ENCODE measurements at regions not wholly inside any gene's neighbourhood (a gene's known extent, or its start where the extent isn't known, plus 50 kb on each side); places are given as distances from the start of the nearest gene placed in this dataset.

DNA sequence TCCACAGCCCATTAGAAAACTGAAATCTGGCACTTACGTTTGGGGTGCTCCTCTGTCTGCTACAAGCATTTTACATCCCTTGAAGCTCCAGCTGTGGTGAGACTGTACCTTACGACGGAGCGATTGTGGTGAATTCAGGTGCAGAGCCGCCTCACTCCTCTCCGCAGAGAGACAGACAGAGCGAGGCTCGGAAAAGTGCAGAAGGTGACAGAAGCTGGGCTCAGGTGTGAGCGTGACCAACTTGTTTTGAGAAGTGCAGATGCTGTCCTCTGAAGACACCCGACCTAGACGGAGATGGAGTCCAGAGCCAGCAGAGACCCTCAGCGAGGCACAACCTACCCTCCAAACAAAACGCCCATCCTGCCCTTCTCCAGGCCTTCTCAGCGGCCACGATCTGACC lies 196.5 kb downstream of the MED10 start:
- H3K36me3 Mint-ChIP-seq, result no peaks in the 10 kb centered on the region
- DNase-seq, result no peak
- ATAC-seq, result no peak
- intact Hi-C loops (cut with micrococcal nuclease), result no loop called here
- H3K9me3 ChIP-seq (ENCODE audit: control insufficient read depth in 2 of 3, low read length in 3 of 3), result no peaks in the 10 kb centered on the region
- CTCF ChIA-PET, result no interaction called here
- H3K27ac Mint-ChIP-seq, result no peak overlapping the region
- no peak overlapping the region for H3K4me3 Mint-ChIP-seq
- no peaks in the 10 kb centered on the region for H3K27me3 ChIP-seq (ENCODE audit: control insufficient read depth in 2 of 2, insufficient read depth in 2 of 2, low read length in 2 of 2)
- H3K9me3 Mint-ChIP-seq, result peaks cover 0 to 7% (median 0%) of the 10 kb centered on the region in 11 donors
- no peaks in the 10 kb centered on the region for H3K36me3 ChIP-seq (ENCODE audit: control insufficient read depth in 2 of 3, insufficient read depth in 3 of 3, low read length in 3 of 3)
- peaks cover 0 to 3% (median 0%) of the 10 kb centered on the region in 7 donors for H3K4me1 Mint-ChIP-seq
- POLR2A ChIA-PET, result no interaction called here
- peaks cover 0 to 25% (median 14%) of the 10 kb centered on the region in 5 donors for H3K27me3 Mint-ChIP-seq
- H3K4me1 ChIP-seq (ENCODE audit: control insufficient read depth in 2 of 2, insufficient read depth in 2 of 2, low read length in 2 of 2), result no peaks in the 10 kb centered on the region
- no peak overlapping the region for H3K27ac ChIP-seq (ENCODE audit: low read depth, low read length)
- H3K4me3 ChIP-seq (ENCODE audit: low read length), result no peak overlapping the region

DNA sequence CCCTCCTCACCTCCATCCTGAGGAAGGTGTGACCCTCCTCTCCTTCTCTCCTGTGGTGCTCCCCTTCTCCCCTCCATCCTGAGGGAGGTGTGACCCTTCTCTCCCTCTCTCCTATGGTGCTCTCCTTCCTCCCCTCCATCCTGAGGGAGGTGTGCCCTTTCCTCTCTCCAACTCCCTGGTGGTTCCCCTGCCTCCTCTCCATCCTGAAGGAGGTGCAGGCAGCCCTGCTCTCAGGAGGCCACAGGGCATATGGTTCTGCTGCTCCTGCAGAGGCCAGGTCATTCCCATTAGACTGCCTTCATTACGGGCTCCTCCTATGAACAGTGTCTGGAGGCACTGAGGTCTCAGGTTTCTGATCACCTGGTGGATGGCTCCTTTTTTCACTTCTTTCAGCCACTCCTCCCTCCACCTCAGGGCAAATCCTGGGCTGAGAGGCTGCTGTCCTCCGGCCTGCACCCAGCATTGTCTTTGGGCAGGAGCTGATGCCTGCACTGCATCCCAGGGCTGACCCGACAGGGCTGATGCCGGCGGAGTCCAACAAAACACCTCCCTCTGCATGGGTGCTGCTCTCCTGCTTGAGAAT lies 197.1 kb downstream of the MED10 start:
- Histone ChIP-seq H3K27me3 (ENCODE audit: control insufficient read depth in 2 of 2, insufficient read depth in 2 of 2, low read length in 2 of 2) (no peaks in the 10 kb centered on the region), H3K36me3 (ENCODE audit: control insufficient read depth in 2 of 3, insufficient read depth in 3 of 3, low read length in 3 of 3) (no peaks in the 10 kb centered on the region), H3K9me3 (ENCODE audit: control insufficient read depth in 2 of 3, low read length in 3 of 3) (no peaks in the 10 kb centered on the region), H3K4me1 (ENCODE audit: control insufficient read depth in 2 of 2, insufficient read depth in 2 of 2, low read length in 2 of 2) (no peaks in the 10 kb centered on the region), H3K4me3 (ENCODE audit: low read length) (no peak overlapping the region), H3K27ac (ENCODE audit: low read depth, low read length) (no peak overlapping the region)
- no peak for ATAC-seq
- no peak for DNase-seq
- H3K4me3 Mint-ChIP-seq, result no peak overlapping the region
- CTCF ChIA-PET, result no interaction called here
- peaks cover 0 to 7% (median 0%) of the 10 kb centered on the region in 11 donors for H3K9me3 Mint-ChIP-seq
- H3K36me3 Mint-ChIP-seq, result no peaks in the 10 kb centered on the region
- intact Hi-C loops (cut with micrococcal nuclease), result no loop called here
- POLR2A ChIA-PET, result no interaction called here
- peak overlapping the region in 1 of 9 donors; percentile 40 for H3K27ac Mint-ChIP-seq
- H3K27me3 Mint-ChIP-seq, result peaks cover 0 to 25% (median 14%) of the 10 kb centered on the region in 5 donors
- H3K4me1 Mint-ChIP-seq, result peaks cover 0 to 3% (median 0%) of the 10 kb centered on the region in 7 donors

DNA sequence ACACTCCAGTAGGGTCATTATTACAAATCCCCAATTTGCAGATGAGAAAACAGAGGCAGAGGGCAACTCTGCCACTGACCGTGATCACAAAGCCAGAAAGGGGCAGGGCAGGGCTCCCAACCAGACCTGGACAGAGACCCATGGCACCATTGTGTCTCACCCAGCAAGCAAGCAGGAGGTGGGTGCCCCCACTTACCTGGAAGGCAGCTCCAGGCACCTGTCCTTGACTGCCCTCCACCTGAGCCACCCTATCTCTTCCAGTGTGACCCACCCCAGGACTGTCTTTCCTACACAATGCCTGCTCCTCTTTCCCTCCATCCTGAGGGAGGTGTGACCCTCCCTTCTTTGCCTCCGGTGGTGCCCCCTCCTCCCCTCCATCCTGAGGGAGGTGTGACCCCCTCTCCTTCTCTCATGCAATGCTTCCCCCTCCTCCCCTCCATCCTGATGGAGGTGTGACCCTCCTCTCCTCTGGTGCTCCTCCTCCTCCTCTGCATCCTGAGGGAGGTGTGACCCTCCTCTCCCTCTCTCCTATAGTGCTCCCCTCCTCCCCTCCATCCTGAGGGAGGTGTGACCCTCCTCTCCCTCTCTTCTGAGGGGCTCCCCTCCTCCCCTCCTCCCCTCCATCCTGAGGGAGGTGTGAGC lies 198.0 kb downstream of the MED10 start:
- Histone ChIP-seq H3K36me3 (ENCODE audit: control insufficient read depth in 2 of 3, insufficient read depth in 3 of 3, low read length in 3 of 3) (no peaks in the 10 kb centered on the region), H3K9me3 (ENCODE audit: control insufficient read depth in 2 of 3, low read length in 3 of 3) (no peaks in the 10 kb centered on the region), H3K27me3 (ENCODE audit: control insufficient read depth in 2 of 2, insufficient read depth in 2 of 2, low read length in 2 of 2) (no peaks in the 10 kb centered on the region), H3K27ac (ENCODE audit: low read depth, low read length) (no peak overlapping the region), H3K4me3 (ENCODE audit: low read length) (no peak overlapping the region), H3K4me1 (ENCODE audit: control insufficient read depth in 2 of 2, insufficient read depth in 2 of 2, low read length in 2 of 2) (no peaks in the 10 kb centered on the region)
- Mint-ChIP-seq H3K27me3 (peaks cover 0 to 30% (median 14%) of the 10 kb centered on the region in 5 donors), H3K4me1 (peaks cover 0 to 3% (median 0%) of the 10 kb centered on the region in 7 donors), H3K9me3 (peaks cover 0 to 5% (median 0%) of the 10 kb centered on the region in 11 donors), H3K27ac (no peak overlapping the region), H3K4me3 (no peak overlapping the region), H3K36me3 (no peaks in the 10 kb centered on the region)
- ChIA-PET CTCF (no interaction called here), POLR2A (no interaction called here)
- intact Hi-C loops (cut with micrococcal nuclease), result no loop called here
- ATAC-seq, result no peak
- no peak for DNase-seq

DNA sequence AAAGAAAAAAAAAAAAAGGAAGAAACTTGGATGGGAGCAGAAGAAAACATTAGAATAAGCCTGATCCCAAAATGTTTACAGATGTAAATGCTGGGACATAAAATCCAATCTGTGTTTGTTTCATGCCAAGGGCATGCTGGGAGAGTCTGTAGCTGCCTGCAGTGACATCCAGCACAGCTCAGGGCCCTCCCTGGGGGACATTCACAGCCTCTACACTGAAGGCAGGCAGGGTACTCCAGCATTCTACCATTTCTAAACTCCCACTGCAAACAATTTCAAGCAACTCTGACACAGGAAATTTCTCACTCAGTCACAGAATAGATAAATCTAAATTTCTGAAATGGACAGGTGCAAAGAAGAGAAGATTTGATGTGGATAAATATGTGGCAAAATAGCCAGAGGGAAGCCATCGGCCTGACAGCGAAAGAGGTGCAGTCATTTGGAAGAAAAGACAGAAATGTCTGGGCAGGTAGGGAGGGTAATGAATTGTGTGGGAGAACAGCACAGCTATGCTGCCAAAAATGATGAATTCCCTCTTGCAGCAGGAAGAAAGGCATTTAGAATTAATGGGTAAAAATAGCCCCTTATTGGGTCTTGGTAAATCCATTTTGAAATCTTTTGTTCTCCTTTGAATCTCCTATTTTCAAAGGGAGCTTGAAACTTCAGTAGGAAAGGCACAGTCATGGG lies 199.4 kb downstream of the MED10 start:
- DNase-seq, result no peak
- H3K27ac Mint-ChIP-seq, result no peak overlapping the region
- intact Hi-C loops (cut with micrococcal nuclease), result no loop called here
- peaks cover 0 to 24% (median 14%) of the 10 kb centered on the region in 5 donors for H3K27me3 Mint-ChIP-seq
- peaks cover 0 to 4% (median 0%) of the 10 kb centered on the region in 11 donors for H3K9me3 Mint-ChIP-seq
- no peaks in the 10 kb centered on the region for H3K36me3 Mint-ChIP-seq
- peaks cover 0 to 3% (median 0%) of the 10 kb centered on the region in 7 donors for H3K4me1 Mint-ChIP-seq
- CTCF ChIA-PET, result no interaction called here
- no peaks in the 10 kb centered on the region for H3K4me1 ChIP-seq (ENCODE audit: control insufficient read depth in 2 of 2, insufficient read depth in 2 of 2, low read length in 2 of 2)
- no peak overlapping the region for H3K4me3 Mint-ChIP-seq
- no peaks in the 10 kb centered on the region for H3K36me3 ChIP-seq (ENCODE audit: control insufficient read depth in 2 of 3, insufficient read depth in 3 of 3, low read length in 3 of 3)
- H3K9me3 ChIP-seq (ENCODE audit: control insufficient read depth in 2 of 3, low read length in 3 of 3), result no peaks in the 10 kb centered on the region
- H3K4me3 ChIP-seq (ENCODE audit: low read length), result no peak overlapping the region
- no peak overlapping the region for H3K27ac ChIP-seq (ENCODE audit: low read depth, low read length)
- no peak for ATAC-seq
- no peaks in the 10 kb centered on the region for H3K27me3 ChIP-seq (ENCODE audit: control insufficient read depth in 2 of 2, insufficient read depth in 2 of 2, low read length in 2 of 2)
- POLR2A ChIA-PET, result no interaction called here

DNA sequence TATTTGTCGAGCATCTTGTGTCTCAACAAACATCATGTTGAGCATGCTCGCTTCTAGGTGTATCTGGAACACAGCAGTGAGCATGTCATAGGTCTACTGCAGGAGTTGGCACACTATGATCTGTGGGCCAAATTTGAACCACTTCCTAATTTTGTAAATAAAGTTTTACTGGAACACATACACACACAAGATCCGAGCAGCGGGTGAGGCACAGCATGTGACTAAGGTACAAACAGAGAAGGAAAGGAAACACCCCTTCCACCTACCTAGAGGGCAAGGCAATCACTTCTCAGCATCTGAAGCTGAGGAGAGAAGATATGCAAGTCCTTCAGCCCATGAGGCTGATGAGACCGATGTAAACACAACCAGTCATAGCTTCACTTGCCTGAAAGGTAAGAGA lies 200.4 kb downstream of the MED10 start:
- Mint-ChIP-seq H3K36me3 (no peaks in the 10 kb centered on the region), H3K27me3 (peaks cover 0 to 24% (median 14%) of the 10 kb centered on the region in 5 donors), H3K9me3 (peaks cover 0 to 4% (median 0%) of the 10 kb centered on the region in 11 donors), H3K27ac (no peak overlapping the region), H3K4me1 (peaks cover 0 to 3% (median 0%) of the 10 kb centered on the region in 7 donors), H3K4me3 (no peak overlapping the region)
- intact Hi-C loops (cut with micrococcal nuclease), result no loop called here
- Histone ChIP-seq H3K4me3 (ENCODE audit: low read length) (no peak overlapping the region), H3K27ac (ENCODE audit: low read depth, low read length) (no peak overlapping the region), H3K36me3 (ENCODE audit: control insufficient read depth in 2 of 3, insufficient read depth in 3 of 3, low read length in 3 of 3) (no peaks in the 10 kb centered on the region), H3K27me3 (ENCODE audit: control insufficient read depth in 2 of 2, insufficient read depth in 2 of 2, low read length in 2 of 2) (no peaks in the 10 kb centered on the region), H3K9me3 (ENCODE audit: control insufficient read depth in 2 of 3, low read length in 3 of 3) (no peaks in the 10 kb centered on the region), H3K4me1 (ENCODE audit: control insufficient read depth in 2 of 2, insufficient read depth in 2 of 2, low read length in 2 of 2) (no peaks in the 10 kb centered on the region)
- CTCF ChIA-PET, result no interaction called here
- no peak for DNase-seq
- POLR2A ChIA-PET, result no interaction called here
- no peak for ATAC-seq

DNA sequence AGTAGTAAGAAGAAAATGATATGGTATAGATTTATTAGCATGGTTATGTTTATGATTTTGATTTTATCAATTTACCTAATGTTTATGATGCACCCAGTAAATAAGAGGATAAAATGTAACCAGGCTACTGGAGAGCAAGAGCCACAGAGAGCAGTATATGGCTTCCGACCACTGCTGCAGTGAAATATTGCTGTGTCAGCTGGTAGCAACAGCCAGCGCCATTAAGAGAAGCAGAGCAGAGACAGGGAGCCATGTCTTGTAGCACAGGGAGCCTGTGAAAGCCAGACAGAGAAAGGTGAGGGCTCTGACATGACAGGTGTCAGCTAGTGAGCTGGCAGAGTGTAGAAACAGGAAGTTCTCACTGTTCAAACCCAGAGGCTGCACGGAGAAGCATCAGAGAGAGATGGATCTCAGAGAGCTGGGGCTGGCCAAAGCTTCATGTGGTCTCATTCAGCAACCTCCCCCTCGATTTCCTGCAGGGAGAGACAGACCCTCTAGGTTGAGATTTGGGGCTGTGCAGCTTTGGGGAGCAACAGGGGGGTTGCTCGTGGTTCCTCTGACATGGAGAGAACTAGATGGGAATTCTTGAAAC lies 202.1 kb downstream of the MED10 start:
- no peaks in the 10 kb centered on the region for H3K27me3 ChIP-seq (ENCODE audit: control insufficient read depth in 2 of 2, insufficient read depth in 2 of 2, low read length in 2 of 2)
- peaks cover 2 to 16% (median 11%) of the 10 kb centered on the region in 5 donors for H3K27me3 Mint-ChIP-seq
- no peaks in the 10 kb centered on the region for H3K4me1 ChIP-seq (ENCODE audit: control insufficient read depth in 2 of 2, insufficient read depth in 2 of 2, low read length in 2 of 2)
- no peaks in the 10 kb centered on the region for H3K36me3 Mint-ChIP-seq
- intact Hi-C loops (cut with micrococcal nuclease), result no loop called here
- no peak overlapping the region for H3K27ac ChIP-seq (ENCODE audit: low read depth, low read length)
- DNase-seq (no peak), ATAC-seq (no peak)
- no peak overlapping the region for H3K27ac Mint-ChIP-seq
- no peak overlapping the region for H3K4me3 ChIP-seq (ENCODE audit: low read length)
- no peak overlapping the region for H3K4me3 Mint-ChIP-seq
- H3K4me1 Mint-ChIP-seq, result peaks cover 0 to 3% (median 0%) of the 10 kb centered on the region in 7 donors
- H3K9me3 ChIP-seq (ENCODE audit: control insufficient read depth in 2 of 3, low read length in 3 of 3), result no peaks in the 10 kb centered on the region
- POLR2A ChIA-PET, result no interaction called here
- CTCF ChIA-PET, result no interaction called here
- H3K36me3 ChIP-seq (ENCODE audit: control insufficient read depth in 2 of 3, insufficient read depth in 3 of 3, low read length in 3 of 3), result no peaks in the 10 kb centered on the region
- peaks cover 0 to 4% (median 0%) of the 10 kb centered on the region in 11 donors for H3K9me3 Mint-ChIP-seq

Measured in naive thymus-derived CD4-positive, alpha-beta T cell (primary cell).